H1 (cell line): ENCODE measurements at regions not wholly inside any gene's neighbourhood (a gene's known extent, or its start where the extent isn't known, plus 50 kb on each side); places are given as distances from the start of the nearest gene placed in this dataset.
"Not testable (repeated sequence)": the region's sequence is repeated elsewhere in the genome, so short reads cannot be mapped to it uniquely, and the experiment has no call there.

Source experiments
- CTCF ChIA-PET: fragments of 300-600 bp; sonication (Branson Sonifier 250); formaldehyde crosslinking; loops from one replicate; lab custom pipeline; 2021; ENCODE audit not compliant: partially characterized antibody; lab: Charles Lee
- POLR2A ChIA-PET: fragments of 300-600 bp; sonication (Branson Sonifier 250); formaldehyde crosslinking; loops from one replicate; lab custom pipeline; 2021; ENCODE audit warnings: inconsistent platforms; ENCODE audit not compliant: partially characterized antibody; lab: Charles Lee
- DNase-seq, 2 experiments: peaks; one replicate each; pipeline versions ENCODE4 v3.0.0 to v3.0.0-alpha.2; 2010 to 2022; ENCODE audit warnings: low spot score in 2 of 2, low read depth in 1 of 2, mixed read lengths in 1 of 2
- FAIRE-seq: peaks from 2 replicates; lab custom pipeline; 2011; peaks lifted over from hg19 to GRCh38; lab: Jason Lieb, UNC
- H2AFZ ChIP-seq: 2 replicates; pipeline ENCODE4 v1.8.1; 2012; ENCODE audit warnings: low read length, inconsistent platforms
- H2AK5ac ChIP-seq: 2 replicates; pipeline ENCODE4 v1.6.1; 2013; ENCODE audit warnings: low read depth, low read length
- H2BK120ac ChIP-seq: replicated peaks from 2 replicates; pipeline ENCODE3; 2013; ENCODE audit warnings: low read depth, low read length, inconsistent platforms
- H2BK12ac ChIP-seq: 2 replicates; pipeline ENCODE4 v1.6.1; 2013; ENCODE audit warnings: low read depth, low read length
- H2BK15ac ChIP-seq: 2 replicates; pipeline ENCODE4 v1.6.1; 2013; ENCODE audit warnings: low read length
- H2BK20ac ChIP-seq: 2 replicates; pipeline ENCODE4 v1.6.1; 2013; ENCODE audit warnings: low read length
- H2BK5ac ChIP-seq: 2 replicates; pipeline ENCODE4 v1.6.1; 2013; ENCODE audit warnings: low read depth, low read length
- H3K14ac ChIP-seq: 2 replicates; pipeline ENCODE4 v1.6.1; 2013; ENCODE audit warnings: inconsistent platforms; ENCODE audit not compliant: insufficient read length
- H3K18ac ChIP-seq: 2 replicates; pipeline ENCODE4 v1.6.1; 2013; ENCODE audit warnings: low read length; ENCODE audit errors: extremely low read depth
- H3K23ac ChIP-seq: 2 replicates; pipeline ENCODE4 v1.6.1; 2013; ENCODE audit warnings: inconsistent platforms; ENCODE audit not compliant: insufficient read length
- H3K23me2 ChIP-seq: 2 replicates; pipeline ENCODE4 v1.6.1; 2013; ENCODE audit warnings: low read depth, low read length
- H3K27ac ChIP-seq: 2 replicates; pipeline ENCODE4 v1.6.1; 2011; ENCODE audit warnings: low read depth, low read length, inconsistent platforms
- H3K27me3 ChIP-seq, 4 experiments: replicated peaks in 1 of 4; 1 replicate in 1 of 4; 2 replicates in 3 of 4; pipeline versions ENCODE4 v1.6.1 to v1.8.1; 2011 to 2013; ENCODE audit warnings: low read length in 3 of 4, mild to moderate bottlenecking in 3 of 4, inconsistent platforms in 2 of 4, mixed read lengths in 2 of 4, moderate library complexity in 1 of 4; ENCODE audit not compliant: control insufficient read depth in 3 of 4, insufficient read depth in 3 of 4; ENCODE audit errors: extremely low read depth in 1 of 4
- H3K36me3 ChIP-seq, 4 experiments: 2 replicates each; pipeline versions ENCODE4 v1.6.1 to v1.8.1; 2011 to 2013; ENCODE audit warnings: mild to moderate bottlenecking in 4 of 4, low read length in 3 of 4, moderate library complexity in 2 of 4, control low read depth in 1 of 4, inconsistent platforms in 1 of 4; ENCODE audit not compliant: insufficient read depth in 4 of 4, control insufficient read depth in 2 of 4
- H3K4ac ChIP-seq: replicated peaks from 2 replicates; pipeline ENCODE3; 2013; ENCODE audit warnings: low read length, low read depth, mixed read lengths, inconsistent platforms; ENCODE audit not compliant: insufficient read length
- H3K4me1 ChIP-seq, 4 experiments: replicated peaks in 1 of 4; 1 replicate in 1 of 4; 2 replicates in 3 of 4; pipeline versions ENCODE4 v1.6.1 to v1.8.1; 2011 to 2013; ENCODE audit warnings: low read length in 3 of 4, inconsistent platforms in 2 of 4, mixed read lengths in 1 of 4; ENCODE audit not compliant: insufficient read depth in 4 of 4, control insufficient read depth in 3 of 4
- H3K4me2 ChIP-seq, 2 experiments: 2 replicates each; pipeline versions ENCODE4 v1.6.1 to v1.8.1; 2011 to 2013; ENCODE audit warnings: low read depth in 2 of 2, low read length in 2 of 2, control low read depth in 1 of 2, inconsistent platforms in 1 of 2, mild to moderate bottlenecking in 1 of 2; ENCODE audit not compliant: insufficient read depth in 1 of 2
- H3K4me3 ChIP-seq, 4 experiments: fragments of 200-600, 300-600 bp in 1 of 4; sonication (generic), shearing (Covaris generic), sonication (Bioruptor Twin) in 1 of 4; 2 replicates each; pipeline versions ENCODE4 v1.5.1 to v1.8.1; 2011 to 2016; ENCODE audit warnings: low read length in 4 of 4, low read depth in 3 of 4, control low read depth in 2 of 4, inconsistent platforms in 2 of 4, mild to moderate bottlenecking in 2 of 4, mixed read lengths in 1 of 4, moderate library complexity in 1 of 4; ENCODE audit not compliant: insufficient read depth in 2 of 4; ENCODE audit errors: extremely low read depth in 1 of 4
- H3K56ac ChIP-seq: replicated peaks from 2 replicates; pipeline ENCODE3; 2013; ENCODE audit warnings: low read depth, mild to moderate bottlenecking, mixed read lengths, low read length, inconsistent platforms; ENCODE audit not compliant: insufficient read length
- H3K79me1 ChIP-seq: 2 replicates; pipeline ENCODE4 v1.6.1; 2013; ENCODE audit warnings: low read depth, low read length, control low read depth
- H3K79me2 ChIP-seq, 2 experiments: 2 replicates each; pipeline versions ENCODE4 v1.6.1 to v1.8.1; 2012 to 2013; ENCODE audit warnings: low read length in 2 of 2, mild to moderate bottlenecking in 2 of 2, inconsistent platforms in 1 of 2; ENCODE audit not compliant: insufficient read depth in 2 of 2, control insufficient read depth in 1 of 2
- H3K9ac ChIP-seq, 4 experiments: replicated peaks in 1 of 4; 1 replicate in 1 of 4; 2 replicates in 3 of 4; pipeline versions ENCODE4 v1.6.1 to v1.8.1; 2011 to 2013; ENCODE audit warnings: low read depth in 3 of 4, low read length in 3 of 4, control low read depth in 2 of 4, mild to moderate bottlenecking in 2 of 4, moderate library complexity in 2 of 4, inconsistent platforms in 1 of 4; ENCODE audit errors: extremely low read depth in 1 of 4
- H3K9me3 ChIP-seq, 2 experiments: 2 replicates each; pipeline versions ENCODE4 v1.6.1 to v1.8.1; 2012 to 2013; ENCODE audit warnings: mild to moderate bottlenecking in 2 of 2, moderate library complexity in 2 of 2, control low read depth in 1 of 2, inconsistent platforms in 1 of 2, low read depth in 1 of 2, low read length in 1 of 2, mixed read lengths in 1 of 2; ENCODE audit not compliant: insufficient read depth in 2 of 2
- H4K20me1 ChIP-seq, 2 experiments: replicated peaks in 1 of 2; 2 replicates each; pipeline versions ENCODE3 to v1.8.1; 2011 to 2013; ENCODE audit warnings: inconsistent platforms in 2 of 2, low read length in 2 of 2, mild to moderate bottlenecking in 1 of 2; ENCODE audit not compliant: insufficient read depth in 2 of 2, control insufficient read depth in 1 of 2
- H4K5ac ChIP-seq: 2 replicates; pipeline ENCODE4 v1.6.1; 2013; ENCODE audit warnings: low read length, low read depth, mixed read lengths, inconsistent platforms; ENCODE audit not compliant: insufficient read length
- H4K8ac ChIP-seq: 2 replicates; pipeline ENCODE4 v1.8.0; 2013; ENCODE audit warnings: mild to moderate bottlenecking, moderate library complexity, low read length, inconsistent platforms; ENCODE audit not compliant: insufficient read depth; ENCODE audit errors: extremely low read depth
- H4K91ac ChIP-seq: replicated peaks from 2 replicates; pipeline ENCODE3; 2013; ENCODE audit warnings: low read length, mixed read lengths, inconsistent platforms; ENCODE audit not compliant: insufficient read length
- POLR2A ChIP-seq, 2 experiments: IDR thresholded peaks; 1 replicate in 1 of 2; 2 replicates in 1 of 2; pipeline ENCODE4 v1.6.1; 2011; ENCODE audit warnings: low read depth in 2 of 2, low read length in 2 of 2, mild to moderate bottlenecking in 2 of 2; ENCODE audit errors: control extremely low read depth in 1 of 2
- TAF7 ChIP-seq: optimal IDR thresholded peaks from 2 replicates; pipeline ENCODE3; 2011; ENCODE audit warnings: low read depth, mild to moderate bottlenecking, inconsistent platforms, low read length, moderate library complexity, borderline replicate concordance
- WGBS, 2 experiments: shearing (Covaris generic) in 1 of 2; methylation state at CpG; one replicate each; pipeline versions ENCODE4 v1.1.6 to v1.1.7; 2013 to 2015; ENCODE audit warnings: low lambda C conversion rate in 2 of 2, mixed read lengths in 2 of 2, inconsistent platforms in 1 of 2, low coverage in 1 of 2, missing lambda C conversion rate in 1 of 2; ENCODE audit not compliant: insufficient replicate concordance in 2 of 2, insufficient coverage in 1 of 2, insufficient read length in 1 of 2; ENCODE audit errors: extremely low coverage in 1 of 2, missing lambda C conversion rate in 1 of 2; 5-methylcytosine and 5-hydroxymethylcytosine counted together

DNA sequence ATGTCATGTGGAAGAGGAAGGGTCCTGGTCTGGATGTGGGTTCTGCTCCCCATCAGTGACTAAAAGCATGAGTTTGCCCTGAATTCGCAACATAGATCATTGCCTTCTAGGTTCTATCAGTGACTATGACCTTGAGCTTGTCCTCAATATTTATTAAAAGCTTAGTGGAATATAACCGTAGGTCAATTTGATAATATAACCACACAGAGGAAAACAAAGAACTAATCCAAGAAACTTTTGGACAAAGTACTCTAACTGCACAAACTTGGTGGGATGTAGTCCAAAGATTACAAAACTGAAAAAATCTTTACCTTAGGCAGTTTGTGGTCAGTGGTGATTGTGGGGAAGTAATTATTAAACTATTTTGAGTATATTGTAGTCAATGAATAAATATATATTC, 152.9 kb downstream of the CYP26A1 start:
- no peak overlapping the region for H4K8ac ChIP-seq
- no peak for DNase-seq
- H3K18ac ChIP-seq: no peak overlapping the region
- no peak overlapping the region for H2BK120ac ChIP-seq
- H4K91ac ChIP-seq: no peak overlapping the region
- 94% methylated on average over 2 of the region's 2 CpGs; no CpG with 5 or more reads in 1 of the 2 experiments for WGBS, 2 experiments
- no peaks in the 10 kb centered on the region for H4K20me1 ChIP-seq
- H2BK5ac ChIP-seq: no peak overlapping the region
- H3K36me3 ChIP-seq: no peaks in the 10 kb centered on the region
- POLR2A ChIA-PET: no interaction called here
- no peak overlapping the region for H2BK15ac ChIP-seq
- H3K79me1 ChIP-seq: no peaks in the 10 kb centered on the region
- no peaks in the 10 kb centered on the region for H3K79me2 ChIP-seq
- H3K4me1 ChIP-seq: no peaks in the 10 kb centered on the region
- no peak overlapping the region for H3K27ac ChIP-seq
- H2AK5ac ChIP-seq: no peak overlapping the region
- no peak overlapping the region for H3K4ac ChIP-seq
- no peak overlapping the region for H2AFZ ChIP-seq
- TF ChIP-seq POLR2A (IDR thresholded peaks at IDR 0.05; ENCODE audit: control extremely low read depth in 1 of 2, low read depth in 2 of 2, low read length in 2 of 2) (no peak), TAF7 (no peak)
- no peaks in the 10 kb centered on the region for H3K27me3 ChIP-seq
- no peak overlapping the region for H3K56ac ChIP-seq
- H4K5ac ChIP-seq: no peak overlapping the region
- H3K9ac ChIP-seq: no peak overlapping the region
- no peak overlapping the region for H3K4me2 ChIP-seq
- no peak overlapping the region for H3K14ac ChIP-seq
- no peak overlapping the region for H3K23ac ChIP-seq
- no peaks in the 10 kb centered on the region for H3K23me2 ChIP-seq
- H2BK12ac ChIP-seq: no peak overlapping the region
- CTCF ChIA-PET: interaction anchor here (0.7 to 1.7 kb wide), 2 partner anchors 131 to 138 kb away, joined by 3 to 5 read pairs; no protein-coding TSS in a partner anchor
- H3K9me3 ChIP-seq: no peaks in the 10 kb centered on the region; a peak in 1 of 4 replicates
- no peak overlapping the region for H3K4me3 ChIP-seq
- no peak overlapping the region for H2BK20ac ChIP-seq
- FAIRE-seq: no peak

GRCh38 chr10:93230596-93230995, 156.9 kb downstream of the CYP26A1 start:
- H2BK120ac ChIP-seq, H2BK5ac ChIP-seq, H3K79me1 ChIP-seq, CTCF ChIA-PET, H3K79me2 ChIP-seq, H4K5ac ChIP-seq, FAIRE-seq, H4K91ac ChIP-seq, H2AFZ ChIP-seq, H3K4me1 ChIP-seq, H3K4me2 ChIP-seq, H3K4ac ChIP-seq, H3K27me3 ChIP-seq, H3K23me2 ChIP-seq, H2AK5ac ChIP-seq, DNase-seq, H3K56ac ChIP-seq, H3K9me3 ChIP-seq, H3K23ac ChIP-seq, H3K14ac ChIP-seq, H3K4me3 ChIP-seq, H3K27ac ChIP-seq, H3K9ac ChIP-seq, H3K36me3 ChIP-seq, H4K20me1 ChIP-seq, H4K8ac ChIP-seq, H3K18ac ChIP-seq, POLR2A ChIA-PET: not testable (repeated sequence)
- peak overlapping the region; percentile 92; the same call in 1 of the 2 replicates for H2BK15ac ChIP-seq
- peak overlapping the region; percentile 61; the same call in 1 of the 2 replicates for H2BK20ac ChIP-seq
- H2BK12ac ChIP-seq: peak overlapping the region; percentile 68; the same call in 1 of the 2 replicates
- WGBS, 2 experiments: 98% methylated on average over 7 of the region's 7 CpGs; no CpG with 5 or more reads in 1 of the 2 experiments
